ENCODE measurements at regions not wholly inside any gene's neighbourhood (a gene's known extent, or its start where the extent isn't known, plus 50 kb on each side); places are given as distances from the start of the nearest gene placed in this dataset.
"Not testable (repeated sequence)": the region's sequence is repeated elsewhere in the genome, so short reads cannot be mapped to it uniquely, and the experiment has no call there.

GRCh38 chr13:58379221-58379620 is 747.7 kb downstream of the PCDH17 start:
- no peaks in the 10 kb centered on the region for H3K9me3 ChIP-seq (ENCODE audit: control insufficient read depth, insufficient read depth, low read depth, low read length)
- no peak overlapping the region for H3K4me3 ChIP-seq (ENCODE audit: low read depth, low read length)
- no peaks in the 10 kb centered on the region for H3K4me1 ChIP-seq (ENCODE audit: control insufficient read depth, insufficient read depth, low read length)
- H3K36me3 ChIP-seq (ENCODE audit: control insufficient read depth in 2 of 2, insufficient read depth in 1 of 2, low read length in 2 of 2): no peaks in the 10 kb centered on the region
- POLR2A ChIA-PET: no interaction called here
- no peak overlapping the region for H3K27ac ChIP-seq (ENCODE audit: extremely low read depth, low read depth, low read length)
- TF ChIP-seq ZNF549 (tag by site-specific recombination; IDR thresholded peaks at IDR 0.05): no peak
- no peak for TF ChIP-seq ZNF600 (tag by site-specific recombination; IDR thresholded peaks at IDR 0.05)
- TF ChIP-seq ZNF639 (tag by site-specific recombination; IDR thresholded peaks at IDR 0.05): no peak
- no peak for TF ChIP-seq ZNF560 (tag by site-specific recombination; IDR thresholded peaks at IDR 0.05; ENCODE audit: borderline replicate concordance)
- no peak for TF ChIP-seq ZNF623 (tag by site-specific recombination; IDR thresholded peaks at IDR 0.05)
- CTCF ChIA-PET: interaction anchor here (0.6 kb wide), 1 partner anchor 139 kb away, joined by 3 read pairs; no protein-coding TSS in a partner anchor

- CTCF ChIA-PET; H3K9me3 ChIP-seq (ENCODE audit: control insufficient read depth, insufficient read depth, low read depth, low read length); H3K4me3 ChIP-seq (ENCODE audit: low read depth, low read length); H3K27ac ChIP-seq (ENCODE audit: extremely low read depth, low read depth, low read length); H3K4me1 ChIP-seq (ENCODE audit: control insufficient read depth, insufficient read depth, low read length); POLR2A ChIA-PET; H3K36me3 ChIP-seq (ENCODE audit: control insufficient read depth in 2 of 2, insufficient read depth in 1 of 2, low read length in 2 of 2): not testable (repeated sequence)
These were observed 753.8 kb downstream of the PCDH17 start for GRCh38 chr13:58385336-58385735.

GRCh38 chr13:58397596-58398387 is 766.2 kb downstream of the PCDH17 start:
- POLR2A ChIA-PET: no interaction called here
- no peak for TF ChIP-seq ZNF580 (tag by site-specific recombination; IDR thresholded peaks at IDR 0.05)
- no peak for TF ChIP-seq ZNF19 (tag by site-specific recombination; IDR thresholded peaks at IDR 0.05; ENCODE audit: low read depth)
- no peak for TF ChIP-seq ZNF157 (tag by site-specific recombination; IDR thresholded peaks at IDR 0.05)
- no peak for TF ChIP-seq ZNF416 (tag by site-specific recombination; IDR thresholded peaks at IDR 0.05)
- TF ChIP-seq ZNF785 (tag by site-specific recombination; IDR thresholded peaks at IDR 0.05): no peak
- no peak for TF ChIP-seq ZFP41 (tag by site-specific recombination; IDR thresholded peaks at IDR 0.05; ENCODE audit: borderline replicate concordance)
- TF ChIP-seq BCL6B (tag by site-specific recombination; IDR thresholded peaks at IDR 0.05): no peak
- TF ChIP-seq ZNF792 (tag by site-specific recombination; IDR thresholded peaks at IDR 0.05): no peak
- no peak for TF ChIP-seq TCF7L2 (IDR thresholded peaks at IDR 0.05; ENCODE audit: borderline replicate concordance, low read depth, low read length)
- TF ChIP-seq ZEB2 (tag by site-specific recombination; IDR thresholded peaks at IDR 0.05): no peak
- TF ChIP-seq ZNF624 (tag by site-specific recombination; IDR thresholded peaks at IDR 0.05): no peak
- TF ChIP-seq, protein P1, sequence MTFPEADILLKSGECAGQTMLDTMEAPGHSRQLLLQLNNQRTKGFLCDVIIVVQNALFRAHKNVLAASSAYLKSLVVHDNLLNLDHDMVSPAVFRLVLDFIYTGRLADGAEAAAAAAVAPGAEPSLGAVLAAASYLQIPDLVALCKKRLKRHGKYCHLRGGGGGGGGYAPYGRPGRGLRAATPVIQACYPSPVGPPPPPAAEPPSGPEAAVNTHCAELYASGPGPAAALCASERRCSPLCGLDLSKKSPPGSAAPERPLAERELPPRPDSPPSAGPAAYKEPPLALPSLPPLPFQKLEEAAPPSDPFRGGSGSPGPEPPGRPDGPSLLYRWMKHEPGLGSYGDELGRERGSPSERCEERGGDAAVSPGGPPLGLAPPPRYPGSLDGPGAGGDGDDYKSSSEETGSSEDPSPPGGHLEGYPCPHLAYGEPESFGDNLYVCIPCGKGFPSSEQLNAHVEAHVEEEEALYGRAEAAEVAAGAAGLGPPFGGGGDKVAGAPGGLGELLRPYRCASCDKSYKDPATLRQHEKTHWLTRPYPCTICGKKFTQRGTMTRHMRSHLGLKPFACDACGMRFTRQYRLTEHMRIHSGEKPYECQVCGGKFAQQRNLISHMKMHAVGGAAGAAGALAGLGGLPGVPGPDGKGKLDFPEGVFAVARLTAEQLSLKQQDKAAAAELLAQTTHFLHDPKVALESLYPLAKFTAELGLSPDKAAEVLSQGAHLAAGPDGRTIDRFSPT (tag by site-specific recombination; IDR thresholded peaks at IDR 0.05): no peak
- TF ChIP-seq INSM2 (tag by site-specific recombination; IDR thresholded peaks at IDR 0.05): no peak
- TF ChIP-seq ZNF2 (tag by site-specific recombination; IDR thresholded peaks at IDR 0.05): no peak
- TF ChIP-seq, protein P2, sequence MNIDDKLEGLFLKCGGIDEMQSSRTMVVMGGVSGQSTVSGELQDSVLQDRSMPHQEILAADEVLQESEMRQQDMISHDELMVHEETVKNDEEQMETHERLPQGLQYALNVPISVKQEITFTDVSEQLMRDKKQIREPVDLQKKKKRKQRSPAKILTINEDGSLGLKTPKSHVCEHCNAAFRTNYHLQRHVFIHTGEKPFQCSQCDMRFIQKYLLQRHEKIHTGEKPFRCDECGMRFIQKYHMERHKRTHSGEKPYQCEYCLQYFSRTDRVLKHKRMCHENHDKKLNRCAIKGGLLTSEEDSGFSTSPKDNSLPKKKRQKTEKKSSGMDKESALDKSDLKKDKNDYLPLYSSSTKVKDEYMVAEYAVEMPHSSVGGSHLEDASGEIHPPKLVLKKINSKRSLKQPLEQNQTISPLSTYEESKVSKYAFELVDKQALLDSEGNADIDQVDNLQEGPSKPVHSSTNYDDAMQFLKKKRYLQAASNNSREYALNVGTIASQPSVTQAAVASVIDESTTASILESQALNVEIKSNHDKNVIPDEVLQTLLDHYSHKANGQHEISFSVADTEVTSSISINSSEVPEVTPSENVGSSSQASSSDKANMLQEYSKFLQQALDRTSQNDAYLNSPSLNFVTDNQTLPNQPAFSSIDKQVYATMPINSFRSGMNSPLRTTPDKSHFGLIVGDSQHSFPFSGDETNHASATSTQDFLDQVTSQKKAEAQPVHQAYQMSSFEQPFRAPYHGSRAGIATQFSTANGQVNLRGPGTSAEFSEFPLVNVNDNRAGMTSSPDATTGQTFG (tag by site-specific recombination; IDR thresholded peaks at IDR 0.05; ENCODE audit: borderline replicate concordance): no peak
- no peak for TF ChIP-seq ZNF404 (tag by site-specific recombination; IDR thresholded peaks at IDR 0.05)

More at GRCh38 chr13:58397596-58398387, 766.2 kb downstream of the PCDH17 start:
- no peaks in the 10 kb centered on the region for H3K36me3 ChIP-seq (ENCODE audit: control insufficient read depth in 2 of 2, insufficient read depth in 1 of 2, low read length in 2 of 2)
- no peaks in the 10 kb centered on the region for H3K4me1 ChIP-seq (ENCODE audit: control insufficient read depth, insufficient read depth, low read length)
- H3K9me3 ChIP-seq (ENCODE audit: control insufficient read depth, insufficient read depth, low read depth, low read length): no peaks in the 10 kb centered on the region
- no peak overlapping the region for H3K27ac ChIP-seq (ENCODE audit: extremely low read depth, low read depth, low read length)
- CTCF ChIA-PET: no interaction called here
- no peak overlapping the region for H3K4me3 ChIP-seq (ENCODE audit: low read depth, low read length)

Measured in HEK293 (cell line).